ENCODE measurements at regions not wholly inside any gene's neighbourhood (a gene's known extent, or its start where the extent isn't known, plus 50 kb on each side); places are given as distances from the start of the nearest gene placed in this dataset.

- TF ChIP-seq CTCF (IDR thresholded peaks at IDR 0.05) (no peak), POLR2A (IDR thresholded peaks at IDR 0.05) (no peak)
These were observed 432.8 kb downstream of the HDGFL1 start for GRCh38 chr6:23002044-23002619.
